SK-N-SH treated with all-trans-retinoic acid at 6 μM for 48 hours (cell line): ENCODE measurements at regions not wholly inside any gene's neighbourhood (a gene's known extent, or its start where the extent isn't known, plus 50 kb on each side); places are given as distances from the start of the nearest gene placed in this dataset.

Experiments used
- CSDC2 ChIP-seq: fragments of 250-450 bp; sonication (Bioruptor Pico); IDR thresholded peaks from 2 replicates; pipeline ENCODE4 v1.5.0; 2020; ENCODE audit warnings: mild to moderate bottlenecking, moderate library complexity
- ZC3H10 ChIP-seq: fragments of 250-450 bp; sonication (Bioruptor Pico); IDR thresholded peaks from 2 replicates; pipeline ENCODE4 v1.5.1; 2021; ENCODE audit warnings: mild to moderate bottlenecking, moderate library complexity

DNA sequence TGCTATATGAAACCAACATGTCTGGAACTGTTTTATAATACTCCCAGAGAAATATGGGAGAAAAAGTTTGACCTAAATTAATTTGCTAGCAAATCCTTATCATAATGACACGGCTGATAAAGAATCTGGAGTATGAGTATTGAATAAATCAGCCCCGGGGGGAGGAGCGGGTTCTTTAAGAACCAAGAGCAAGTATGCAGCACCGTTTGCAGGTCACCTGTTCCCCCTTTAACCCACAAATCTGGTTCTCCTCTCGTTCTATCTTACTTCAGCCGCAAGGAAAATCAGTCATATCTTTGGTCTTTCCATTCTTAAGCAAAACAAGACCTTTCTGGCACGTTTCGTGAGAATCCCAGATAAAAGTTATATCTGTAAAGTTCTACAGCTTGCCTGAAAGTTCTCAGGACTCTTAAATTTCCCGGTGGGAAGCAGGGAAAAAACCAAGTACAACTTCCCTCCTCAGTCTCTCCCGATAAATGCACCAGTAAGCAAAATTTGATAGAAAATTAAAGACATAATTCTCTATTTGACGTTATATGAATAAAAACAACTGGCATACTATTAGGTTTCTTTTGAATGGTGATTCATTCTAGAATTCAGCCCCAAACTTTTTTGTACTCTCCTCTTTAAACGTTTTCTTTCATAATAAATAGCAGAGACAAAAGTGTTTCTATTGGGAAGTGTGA lies 348.6 kb downstream of the ZBBX start:
- no peak for TF ChIP-seq CSDC2 (CRISPR knock-in tag)
- no peak for TF ChIP-seq ZC3H10
